ENCODE measurements at regions not wholly inside any gene's neighbourhood (a gene's known extent, or its start where the extent isn't known, plus 50 kb on each side); places are given as distances from the start of the nearest gene placed in this dataset.

DNA sequence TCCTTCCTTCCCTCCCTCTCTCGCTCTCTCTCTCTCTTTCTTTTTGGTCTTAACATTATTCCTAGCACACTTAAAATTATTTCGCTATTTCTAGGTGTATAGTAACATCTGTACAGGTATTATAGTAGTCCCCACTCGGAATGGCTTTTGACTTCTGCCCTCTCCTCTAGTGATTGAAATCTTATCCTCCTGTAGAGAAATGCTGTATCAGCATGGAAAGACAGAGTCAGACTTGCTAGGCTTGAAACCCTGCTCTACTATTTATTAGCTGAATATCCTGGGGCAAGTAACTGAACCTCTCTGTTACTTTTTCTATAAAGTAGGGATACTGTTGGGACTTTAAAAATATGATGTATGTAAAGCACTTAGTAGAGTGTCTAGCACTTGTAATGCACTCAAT lies 681.9 kb upstream of the C9orf72 start:
- TF ChIP-seq HDGF (IDR thresholded peaks at IDR 0.05) (no peak), FOXK2 (IDR thresholded peaks at IDR 0.05) (no peak), CREB1 (IDR thresholded peaks at IDR 0.05; ENCODE audit: low read depth) (no peak), POLR2A (IDR thresholded peaks at IDR 0.05; ENCODE audit: low read depth, low read length) (no peak), MEF2A (IDR thresholded peaks at IDR 0.05; ENCODE audit: insufficient read depth, low read depth, low read length) (no peak), DPF2 (IDR thresholded peaks at IDR 0.05) (no peak), RAD21 (IDR thresholded peaks at IDR 0.05; ENCODE audit: insufficient read depth, low read depth, low read length) (no peak), GABPA (IDR thresholded peaks at IDR 0.05; ENCODE audit: low read depth) (no peak)
- TF ChIP-seq, protein P1, sequence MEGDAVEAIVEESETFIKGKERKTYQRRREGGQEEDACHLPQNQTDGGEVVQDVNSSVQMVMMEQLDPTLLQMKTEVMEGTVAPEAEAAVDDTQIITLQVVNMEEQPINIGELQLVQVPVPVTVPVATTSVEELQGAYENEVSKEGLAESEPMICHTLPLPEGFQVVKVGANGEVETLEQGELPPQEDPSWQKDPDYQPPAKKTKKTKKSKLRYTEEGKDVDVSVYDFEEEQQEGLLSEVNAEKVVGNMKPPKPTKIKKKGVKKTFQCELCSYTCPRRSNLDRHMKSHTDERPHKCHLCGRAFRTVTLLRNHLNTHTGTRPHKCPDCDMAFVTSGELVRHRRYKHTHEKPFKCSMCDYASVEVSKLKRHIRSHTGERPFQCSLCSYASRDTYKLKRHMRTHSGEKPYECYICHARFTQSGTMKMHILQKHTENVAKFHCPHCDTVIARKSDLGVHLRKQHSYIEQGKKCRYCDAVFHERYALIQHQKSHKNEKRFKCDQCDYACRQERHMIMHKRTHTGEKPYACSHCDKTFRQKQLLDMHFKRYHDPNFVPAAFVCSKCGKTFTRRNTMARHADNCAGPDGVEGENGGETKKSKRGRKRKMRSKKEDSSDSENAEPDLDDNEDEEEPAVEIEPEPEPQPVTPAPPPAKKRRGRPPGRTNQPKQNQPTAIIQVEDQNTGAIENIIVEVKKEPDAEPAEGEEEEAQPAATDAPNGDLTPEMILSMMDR (IDR thresholded peaks at IDR 0.05 in 2 of 3, conservative IDR thresholded peaks at IDR 0.05 in 1 of 3; ENCODE audit: control insufficient read depth in 2 of 3, extremely low read depth in 1 of 3, insufficient read depth in 1 of 3, low read depth in 3 of 3, low read length in 3 of 3): no peak
- TF ChIP-seq, protein P2, sequence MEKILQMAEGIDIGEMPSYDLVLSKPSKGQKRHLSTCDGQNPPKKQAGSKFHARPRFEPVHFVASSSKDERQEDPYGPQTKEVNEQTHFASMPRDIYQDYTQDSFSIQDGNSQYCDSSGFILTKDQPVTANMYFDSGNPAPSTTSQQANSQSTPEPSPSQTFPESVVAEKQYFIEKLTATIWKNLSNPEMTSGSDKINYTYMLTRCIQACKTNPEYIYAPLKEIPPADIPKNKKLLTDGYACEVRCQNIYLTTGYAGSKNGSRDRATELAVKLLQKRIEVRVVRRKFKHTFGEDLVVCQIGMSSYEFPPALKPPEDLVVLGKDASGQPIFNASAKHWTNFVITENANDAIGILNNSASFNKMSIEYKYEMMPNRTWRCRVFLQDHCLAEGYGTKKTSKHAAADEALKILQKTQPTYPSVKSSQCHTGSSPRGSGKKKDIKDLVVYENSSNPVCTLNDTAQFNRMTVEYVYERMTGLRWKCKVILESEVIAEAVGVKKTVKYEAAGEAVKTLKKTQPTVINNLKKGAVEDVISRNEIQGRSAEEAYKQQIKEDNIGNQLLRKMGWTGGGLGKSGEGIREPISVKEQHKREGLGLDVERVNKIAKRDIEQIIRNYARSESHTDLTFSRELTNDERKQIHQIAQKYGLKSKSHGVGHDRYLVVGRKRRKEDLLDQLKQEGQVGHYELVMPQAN (conservative IDR thresholded peaks at IDR 0.05): no peak
- TF ChIP-seq, protein P3, sequence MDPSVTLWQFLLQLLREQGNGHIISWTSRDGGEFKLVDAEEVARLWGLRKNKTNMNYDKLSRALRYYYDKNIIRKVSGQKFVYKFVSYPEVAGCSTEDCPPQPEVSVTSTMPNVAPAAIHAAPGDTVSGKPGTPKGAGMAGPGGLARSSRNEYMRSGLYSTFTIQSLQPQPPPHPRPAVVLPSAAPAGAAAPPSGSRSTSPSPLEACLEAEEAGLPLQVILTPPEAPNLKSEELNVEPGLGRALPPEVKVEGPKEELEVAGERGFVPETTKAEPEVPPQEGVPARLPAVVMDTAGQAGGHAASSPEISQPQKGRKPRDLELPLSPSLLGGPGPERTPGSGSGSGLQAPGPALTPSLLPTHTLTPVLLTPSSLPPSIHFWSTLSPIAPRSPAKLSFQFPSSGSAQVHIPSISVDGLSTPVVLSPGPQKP (IDR thresholded peaks at IDR 0.05; ENCODE audit: low read depth, low read length): no peak
